ENCODE measurements at regions not wholly inside any gene's neighbourhood (a gene's known extent, or its start where the extent isn't known, plus 50 kb on each side); places are given as distances from the start of the nearest gene placed in this dataset.
"Not testable (repeated sequence)": the region's sequence is repeated elsewhere in the genome, so short reads cannot be mapped to it uniquely, and the experiment has no call there.

GRCh38 chr7:3159445-3159844 is 115.8 kb upstream of the CARD11 start:
- FAIRE-seq (no peak), DNase-seq (ENCODE audit: insufficient read length, low spot score) (no peak)
- TF ChIP-seq TAF1 (IDR thresholded peaks at IDR 0.05; ENCODE audit: low read depth, low read length) (no peak), PAX5 (IDR thresholded peaks at IDR 0.05; ENCODE audit: insufficient read depth, low read length, severe bottlenecking) (no peak), POLR2AphosphoS5 (IDR thresholded peaks at IDR 0.05; ENCODE audit: low read depth, low read length) (no peak), POU2F2 (IDR thresholded peaks at IDR 0.05; ENCODE audit: low read depth, low read length) (no peak), POLR2A (IDR thresholded peaks at IDR 0.05; ENCODE audit: low read depth, low read length) (no peak), SPI1 (IDR thresholded peaks at IDR 0.05; ENCODE audit: low read depth, low read length) (no peak)

GRCh38 chr7:3159926-3160325 is 116.3 kb upstream of the CARD11 start:
- not testable (repeated sequence) for FAIRE-seq; DNase-seq (ENCODE audit: insufficient read length, low spot score)

- FAIRE-seq (no peak), DNase-seq (ENCODE audit: insufficient read length, low spot score) (no peak)
- no peak for TF ChIP-seq PAX5 (IDR thresholded peaks at IDR 0.05; ENCODE audit: insufficient read depth, low read length, severe bottlenecking)
- no peak for TF ChIP-seq POU2F2 (IDR thresholded peaks at IDR 0.05; ENCODE audit: low read depth, low read length)
- TF ChIP-seq POLR2AphosphoS5 (IDR thresholded peaks at IDR 0.05; ENCODE audit: low read depth, low read length) = no peak
- TF ChIP-seq TAF1 (IDR thresholded peaks at IDR 0.05; ENCODE audit: low read depth, low read length) = no peak
- no peak for TF ChIP-seq POLR2A (IDR thresholded peaks at IDR 0.05; ENCODE audit: low read depth, low read length)
- TF ChIP-seq SPI1 (IDR thresholded peaks at IDR 0.05; ENCODE audit: low read depth, low read length) = no peak
These were observed 118.6 kb upstream of the CARD11 start for GRCh38 chr7:3162289-3162688.

- FAIRE-seq; DNase-seq (ENCODE audit: insufficient read length, low spot score): not testable (repeated sequence)
These were observed 119.1 kb upstream of the CARD11 start for GRCh38 chr7:3162798-3163197.

- DNase-seq (ENCODE audit: insufficient read length, low spot score) = no peak
- no peak for FAIRE-seq
- TF ChIP-seq PAX5 (IDR thresholded peaks at IDR 0.05; ENCODE audit: insufficient read depth, low read length, severe bottlenecking) = no peak
- TF ChIP-seq TAF1 (IDR thresholded peaks at IDR 0.05; ENCODE audit: low read depth, low read length) = no peak
- no peak for TF ChIP-seq POU2F2 (IDR thresholded peaks at IDR 0.05; ENCODE audit: low read depth, low read length)
- no peak for TF ChIP-seq POLR2A (IDR thresholded peaks at IDR 0.05; ENCODE audit: low read depth, low read length)
- TF ChIP-seq SPI1 (IDR thresholded peaks at IDR 0.05; ENCODE audit: low read depth, low read length) = no peak
- no peak for TF ChIP-seq POLR2AphosphoS5 (IDR thresholded peaks at IDR 0.05; ENCODE audit: low read depth, low read length)
These were observed 120.7 kb upstream of the CARD11 start for GRCh38 chr7:3164380-3164792.

- DNase-seq (ENCODE audit: insufficient read length, low spot score) (no peak), FAIRE-seq (no peak)
- TF ChIP-seq SPI1 (IDR thresholded peaks at IDR 0.05; ENCODE audit: low read depth, low read length) (no peak), POLR2A (IDR thresholded peaks at IDR 0.05; ENCODE audit: low read depth, low read length) (no peak), POU2F2 (IDR thresholded peaks at IDR 0.05; ENCODE audit: low read depth, low read length) (no peak), TAF1 (IDR thresholded peaks at IDR 0.05; ENCODE audit: low read depth, low read length) (no peak), POLR2AphosphoS5 (IDR thresholded peaks at IDR 0.05; ENCODE audit: low read depth, low read length) (no peak), PAX5 (IDR thresholded peaks at IDR 0.05; ENCODE audit: insufficient read depth, low read length, severe bottlenecking) (no peak)
These were observed 122.3 kb upstream of the CARD11 start for GRCh38 chr7:3165681-3166580.

- FAIRE-seq = no peak
- no peak for DNase-seq (ENCODE audit: insufficient read length, low spot score)
- TF ChIP-seq PAX5 (IDR thresholded peaks at IDR 0.05; ENCODE audit: insufficient read depth, low read length, severe bottlenecking) (no peak), TAF1 (IDR thresholded peaks at IDR 0.05; ENCODE audit: low read depth, low read length) (no peak), POLR2AphosphoS5 (IDR thresholded peaks at IDR 0.05; ENCODE audit: low read depth, low read length) (no peak), POU2F2 (IDR thresholded peaks at IDR 0.05; ENCODE audit: low read depth, low read length) (no peak), POLR2A (IDR thresholded peaks at IDR 0.05; ENCODE audit: low read depth, low read length) (no peak), SPI1 (IDR thresholded peaks at IDR 0.05; ENCODE audit: low read depth, low read length) (no peak)
These were observed 123.9 kb upstream of the CARD11 start for GRCh38 chr7:3167551-3167950.

GRCh38 chr7:3168370-3168769 is 124.7 kb upstream of the CARD11 start:
- DNase-seq (ENCODE audit: insufficient read length, low spot score) (no peak), FAIRE-seq (no peak)
- TF ChIP-seq TAF1 (IDR thresholded peaks at IDR 0.05; ENCODE audit: low read depth, low read length) = no peak
- no peak for TF ChIP-seq POU2F2 (IDR thresholded peaks at IDR 0.05; ENCODE audit: low read depth, low read length)

- no peak for DNase-seq (ENCODE audit: insufficient read length, low spot score)
- TF ChIP-seq POLR2AphosphoS5 (IDR thresholded peaks at IDR 0.05; ENCODE audit: low read depth, low read length) (no peak), PAX5 (IDR thresholded peaks at IDR 0.05; ENCODE audit: insufficient read depth, low read length, severe bottlenecking) (no peak), SPI1 (IDR thresholded peaks at IDR 0.05; ENCODE audit: low read depth, low read length) (no peak), POU2F2 (IDR thresholded peaks at IDR 0.05; ENCODE audit: low read depth, low read length) (no peak), TAF1 (IDR thresholded peaks at IDR 0.05; ENCODE audit: low read depth, low read length) (no peak), POLR2A (IDR thresholded peaks at IDR 0.05; ENCODE audit: low read depth, low read length) (no peak)
- no peak for FAIRE-seq
These were observed 125.2 kb upstream of the CARD11 start for GRCh38 chr7:3168869-3169268.

GRCh38 chr7:3172768-3173280 is 128.2 kb upstream of the SDK1 start:
- TF ChIP-seq POLR2AphosphoS5 (IDR thresholded peaks at IDR 0.05; ENCODE audit: low read depth, low read length) = no peak
- TF ChIP-seq PAX5 (IDR thresholded peaks at IDR 0.05; ENCODE audit: insufficient read depth, low read length, severe bottlenecking) = no peak
- TF ChIP-seq TAF1 (IDR thresholded peaks at IDR 0.05; ENCODE audit: low read depth, low read length) = no peak
- no peak for TF ChIP-seq SPI1 (IDR thresholded peaks at IDR 0.05; ENCODE audit: low read depth, low read length)
- TF ChIP-seq POU2F2 (IDR thresholded peaks at IDR 0.05; ENCODE audit: low read depth, low read length) = no peak
- no peak for TF ChIP-seq POLR2A (IDR thresholded peaks at IDR 0.05; ENCODE audit: low read depth, low read length)
- FAIRE-seq = no peak

More at GRCh38 chr7:3172768-3173280, 128.2 kb upstream of the SDK1 start:
- DNase-seq (ENCODE audit: insufficient read length, low spot score) = no peak
